Coronary artery (tissue), 2 donors: ENCODE measurements at regions not wholly inside any gene's neighbourhood (a gene's known extent, or its start where the extent isn't known, plus 50 kb on each side); places are given as distances from the start of the nearest gene placed in this dataset.

Source experiments
- DNase-seq: peaks from one replicate; pipeline ENCODE4 v3.0.0-alpha.2; 2017; ENCODE audit warnings: low spot score
- H3K27ac ChIP-seq, 2 donors: fragments of 200-600 bp; sonication (generic); one replicate each; pipeline ENCODE4 v1.5.1; 2016 to 2019
- H3K4me3 ChIP-seq: fragments of 200-600 bp; sonication (generic); 2 replicates; pipeline ENCODE4 v1.5.1; 2016; ENCODE audit warnings: mild to moderate bottlenecking, moderate library complexity
- CTCF ChIP-seq: fragments of 200-600 bp; sonication (generic); IDR thresholded peaks from one replicate; pipeline ENCODE4 v1.5.1; 2019; ENCODE audit warnings: antibody characterized with exemption

GRCh38 chr9:19643875-19644274 lies 145.0 kb downstream of the SLC24A2 start:
- Histone ChIP-seq H3K27ac (no peak overlapping the region), H3K4me3 (no peak overlapping the region)
- no peak for DNase-seq
- no peak for TF ChIP-seq CTCF

- no peak for DNase-seq
- Histone ChIP-seq H3K27ac (no peak overlapping the region), H3K4me3 (no peak overlapping the region)
- no peak for TF ChIP-seq CTCF
Observed at GRCh38 chr9:19642256-19642655, 146.6 kb downstream of the SLC24A2 start.

DNA sequence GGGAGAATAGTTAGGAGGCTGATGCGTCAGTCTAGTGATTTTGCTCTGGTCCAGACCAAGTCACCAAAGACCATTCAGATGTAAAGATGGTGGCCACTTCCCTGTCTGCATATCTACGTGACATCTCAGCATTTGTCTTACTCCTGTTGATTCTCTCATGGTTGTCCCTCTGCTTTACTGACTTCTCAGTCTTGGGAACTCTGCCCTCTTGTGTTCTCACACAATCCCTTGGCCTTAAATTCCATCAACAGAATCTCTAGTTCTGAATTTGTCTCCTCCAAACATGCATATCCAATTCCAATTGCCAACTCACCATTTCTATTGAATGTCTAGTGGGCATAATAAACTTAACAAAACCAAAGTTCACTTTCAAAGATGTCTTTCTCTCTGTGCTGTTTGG lies 147.8 kb downstream of the SLC24A2 start:
- no peak overlapping the region for H3K4me3 ChIP-seq
- no peak overlapping the region for H3K27ac ChIP-seq
- no peak for TF ChIP-seq CTCF
- DNase-seq = no peak

DNA sequence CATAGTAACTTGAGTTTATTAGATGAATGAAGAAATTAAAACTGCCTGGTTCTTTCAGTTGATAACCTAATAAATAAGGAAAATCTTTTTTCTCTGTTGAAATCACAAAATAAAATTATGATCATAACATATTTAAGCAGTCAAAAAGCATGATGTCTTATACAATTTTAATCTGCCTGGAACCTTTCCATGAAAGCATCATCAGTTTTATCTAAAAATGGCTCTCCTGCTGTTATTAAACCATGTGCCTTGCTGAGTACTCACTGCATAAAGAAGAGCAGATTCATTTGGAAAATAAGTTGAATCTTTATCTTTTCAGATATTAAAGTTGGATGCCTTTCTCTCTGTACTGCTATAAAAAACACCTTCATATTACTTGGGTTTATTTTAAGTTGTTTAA lies 148.8 kb downstream of the SLC24A2 start:
- Histone ChIP-seq H3K4me3 (no peak overlapping the region), H3K27ac (no peak overlapping the region)
- DNase-seq = no peak
- TF ChIP-seq CTCF = no peak

DNA sequence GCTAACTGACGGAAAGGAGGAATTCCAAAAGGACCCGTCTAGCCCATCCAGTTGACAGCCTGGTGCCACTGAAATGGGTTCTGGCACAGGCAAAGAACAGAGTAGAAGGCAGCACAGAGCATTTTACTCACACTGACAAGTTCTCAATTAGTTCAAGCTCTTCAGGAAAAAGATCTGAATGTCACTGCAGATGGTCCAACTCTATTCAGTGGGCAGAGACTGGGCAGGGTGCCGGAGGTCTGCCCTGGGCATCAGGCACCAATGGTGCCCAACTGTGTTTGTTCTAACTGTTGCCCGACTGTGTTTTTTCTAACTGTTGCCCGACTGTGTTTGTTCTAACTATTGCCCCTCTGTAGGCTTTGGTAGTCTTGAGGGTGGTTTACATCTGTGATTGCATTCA lies 151.8 kb downstream of the SLC24A2 start:
- no peak for TF ChIP-seq CTCF
- no peak overlapping the region for H3K4me3 ChIP-seq
- H3K27ac ChIP-seq = no peak overlapping the region
- no peak for DNase-seq

DNA sequence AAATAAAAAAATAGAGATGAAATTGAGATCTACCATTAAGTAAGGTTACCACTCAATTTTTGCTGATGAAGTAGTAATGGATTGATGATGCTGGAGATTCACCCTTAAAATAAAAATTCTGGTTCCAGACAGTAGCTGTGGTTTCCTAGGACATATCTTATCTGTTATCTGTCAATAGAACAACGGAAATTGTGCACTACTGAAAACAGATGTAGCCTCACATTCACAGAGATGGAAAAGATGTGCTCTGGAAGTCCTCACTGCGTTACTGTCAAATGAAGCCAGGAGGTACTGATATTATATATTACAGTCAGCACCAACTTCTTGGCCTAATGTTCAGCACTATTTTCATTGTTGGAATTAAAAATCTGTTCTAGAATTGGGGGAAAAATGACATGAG lies 154.0 kb downstream of the SLC24A2 start:
- H3K4me3 ChIP-seq = no peak overlapping the region
- H3K27ac ChIP-seq = no peak overlapping the region
- DNase-seq = no peak
- no peak for TF ChIP-seq CTCF

GRCh38 chr9:19631181-19631580 lies 157.7 kb downstream of the SLC24A2 start:
- Histone ChIP-seq H3K27ac (no peak overlapping the region), H3K4me3 (no peak overlapping the region)
- DNase-seq = no peak
- TF ChIP-seq CTCF = no peak
